Sigmoid colon (tissue), 4 donors: ENCODE measurements at regions not wholly inside any gene's neighbourhood (a gene's known extent, or its start where the extent isn't known, plus 50 kb on each side); places are given as distances from the start of the nearest gene placed in this dataset.

Experiments
- EP300 ChIP-seq, 4 donors: sonication (generic); formaldehyde crosslinking; IDR thresholded peaks; one replicate each; pipeline ENCODE4 v1.6.1; 2017; ENCODE audit warnings: antibody characterized with exemption in 4 of 4
- POLR2A ChIP-seq, 2 donors: fragments of 450-650 bp; IDR thresholded peaks; one replicate each; pipeline ENCODE4 v1.6.1; 2016; ENCODE audit warnings: antibody characterized with exemption in 2 of 2, mild to moderate bottlenecking in 2 of 2, moderate library complexity in 2 of 2
- POLR2AphosphoS5 ChIP-seq, 4 donors: sonication (generic); formaldehyde crosslinking; IDR thresholded peaks; one replicate each; pipeline ENCODE4 v1.6.1; 2017; ENCODE audit warnings: antibody characterized with exemption in 4 of 4
- TF ChIP-seq, protein P1 (sequence below), 4 experiments: fragments of 450-650 bp in 3 of 4; fragments of 200-600 bp in 1 of 4; IDR thresholded peaks; one replicate each; pipeline ENCODE4 v1.5.1; 2016 to 2019; ENCODE audit warnings: antibody characterized with exemption in 4 of 4, mild to moderate bottlenecking in 3 of 4, moderate library complexity in 2 of 4

DNA sequence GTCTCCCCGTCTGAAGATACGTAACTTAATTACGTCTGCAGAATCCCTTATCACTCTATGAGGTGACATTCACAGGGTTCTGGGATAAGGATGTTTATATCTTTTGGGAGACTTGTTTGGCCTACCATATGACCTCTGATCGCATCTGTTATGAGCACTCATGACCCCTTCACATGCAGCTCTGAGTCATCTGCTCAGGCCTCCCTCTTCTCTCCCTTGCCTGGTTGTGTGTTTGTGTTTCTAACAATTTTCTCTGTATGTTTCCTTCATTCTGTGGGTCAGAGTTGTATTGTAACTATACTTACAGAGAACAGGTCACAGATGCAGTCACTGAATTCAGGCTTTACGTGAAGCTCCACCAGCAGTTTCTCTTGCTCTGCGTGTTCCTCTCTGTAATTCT, 330.6 kb downstream of the TENT4A start:
- TF ChIP-seq EP300 (IDR thresholded peaks at IDR 0.05) (no peak), POLR2A (IDR thresholded peaks at IDR 0.05) (no peak), POLR2AphosphoS5 (IDR thresholded peaks at IDR 0.05) (no peak)
- TF ChIP-seq, protein P1, sequence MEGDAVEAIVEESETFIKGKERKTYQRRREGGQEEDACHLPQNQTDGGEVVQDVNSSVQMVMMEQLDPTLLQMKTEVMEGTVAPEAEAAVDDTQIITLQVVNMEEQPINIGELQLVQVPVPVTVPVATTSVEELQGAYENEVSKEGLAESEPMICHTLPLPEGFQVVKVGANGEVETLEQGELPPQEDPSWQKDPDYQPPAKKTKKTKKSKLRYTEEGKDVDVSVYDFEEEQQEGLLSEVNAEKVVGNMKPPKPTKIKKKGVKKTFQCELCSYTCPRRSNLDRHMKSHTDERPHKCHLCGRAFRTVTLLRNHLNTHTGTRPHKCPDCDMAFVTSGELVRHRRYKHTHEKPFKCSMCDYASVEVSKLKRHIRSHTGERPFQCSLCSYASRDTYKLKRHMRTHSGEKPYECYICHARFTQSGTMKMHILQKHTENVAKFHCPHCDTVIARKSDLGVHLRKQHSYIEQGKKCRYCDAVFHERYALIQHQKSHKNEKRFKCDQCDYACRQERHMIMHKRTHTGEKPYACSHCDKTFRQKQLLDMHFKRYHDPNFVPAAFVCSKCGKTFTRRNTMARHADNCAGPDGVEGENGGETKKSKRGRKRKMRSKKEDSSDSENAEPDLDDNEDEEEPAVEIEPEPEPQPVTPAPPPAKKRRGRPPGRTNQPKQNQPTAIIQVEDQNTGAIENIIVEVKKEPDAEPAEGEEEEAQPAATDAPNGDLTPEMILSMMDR (IDR thresholded peaks at IDR 0.05) = no peak
